GM19463 (cell line): ENCODE measurements at regions not wholly inside any gene's neighbourhood (a gene's known extent, or its start where the extent isn't known, plus 50 kb on each side); places are given as distances from the start of the nearest gene placed in this dataset.
"Not testable (repeated sequence)": the region's sequence is repeated elsewhere in the genome, so short reads cannot be mapped to it uniquely, and the experiment has no call there.

Source experiments
- ATAC-seq: cut with Tn5 transposase; IDR thresholded peaks from one replicate; pipeline ENCODE4 v1.9.1; 2021; ENCODE audit warnings: mild to moderate bottlenecking, moderate library complexity; ENCODE audit not compliant: unreplicated experiment

GRCh38 chr3:30408105-30408557 lies 198.3 kb upstream of the TGFBR2 start:
- ATAC-seq: no peak

GRCh38 chr3:30418443-30418842 lies 188.0 kb upstream of the TGFBR2 start:
- ATAC-seq: no peak

GRCh38 chr3:30421266-30421665 lies 185.1 kb upstream of the TGFBR2 start:
- no peak for ATAC-seq

GRCh38 chr3:30426293-30426993 lies 180.0 kb upstream of the TGFBR2 start:
- ATAC-seq: no peak

- no peak for ATAC-seq
Measured at GRCh38 chr3:30428251-30428650, 178.2 kb upstream of the TGFBR2 start.

- ATAC-seq: no peak
Measured at GRCh38 chr3:30435861-30436331, 170.5 kb upstream of the TGFBR2 start.

GRCh38 chr3:30437171-30437601 lies 169.2 kb upstream of the TGFBR2 start:
- ATAC-seq: no peak

- peak; percentile 78 for ATAC-seq
Measured at GRCh38 chr3:30438126-30438525, 168.3 kb upstream of the TGFBR2 start.

GRCh38 chr3:30439451-30440053 lies 166.8 kb upstream of the TGFBR2 start:
- no peak for ATAC-seq

GRCh38 chr3:30440147-30440604 lies 166.2 kb upstream of the TGFBR2 start:
- no peak for ATAC-seq

- no peak for ATAC-seq
Measured at GRCh38 chr3:30440880-30441279, 165.5 kb upstream of the TGFBR2 start.

GRCh38 chr3:30443756-30444673 lies 162.4 kb upstream of the TGFBR2 start:
- no peak for ATAC-seq

GRCh38 chr3:30448450-30449289 lies 157.7 kb upstream of the TGFBR2 start:
- no peak for ATAC-seq

- no peak for ATAC-seq
Measured at GRCh38 chr3:30449290-30449632, 157.1 kb upstream of the TGFBR2 start.

- no peak for ATAC-seq
Measured at GRCh38 chr3:30452446-30452845, 154.0 kb upstream of the TGFBR2 start.

GRCh38 chr3:30453360-30454039 lies 152.9 kb upstream of the TGFBR2 start:
- no peak for ATAC-seq

GRCh38 chr3:30454636-30455035 lies 151.8 kb upstream of the TGFBR2 start:
- ATAC-seq: no peak

GRCh38 chr3:30455112-30455511 lies 151.3 kb upstream of the TGFBR2 start:
- ATAC-seq: not testable (repeated sequence)

GRCh38 chr3:30455840-30456239 lies 150.6 kb upstream of the TGFBR2 start:
- no peak for ATAC-seq

- no peak for ATAC-seq
Measured at GRCh38 chr3:30456264-30456663, 150.1 kb upstream of the TGFBR2 start.
